Neural crest cell (in vitro differentiated cells): ENCODE measurements at regions not wholly inside any gene's neighbourhood (a gene's known extent, or its start where the extent isn't known, plus 50 kb on each side); places are given as distances from the start of the nearest gene placed in this dataset.

Source experiments
- DNase-seq: peaks from one replicate; pipeline ENCODE4 v3.0.0; 2021; ENCODE audit warnings: low read depth, mixed read lengths, low spot score
- H3K27ac Mint-ChIP-seq: one replicate; pipeline ENCODE4 v1.8.0; 2021; ENCODE audit warnings: mild to moderate bottlenecking, mixed read lengths; ENCODE audit not compliant: unreplicated experiment
- H3K27me3 Mint-ChIP-seq: 2 replicates; pipeline ENCODE4 v1.8.0; 2021; ENCODE audit warnings: low read depth, mild to moderate bottlenecking, mixed read lengths
- H3K36me3 Mint-ChIP-seq: 2 replicates; pipeline ENCODE4 v1.8.0; 2021; ENCODE audit warnings: low read depth, mild to moderate bottlenecking, mixed read lengths
- H3K4me1 Mint-ChIP-seq: 2 replicates; pipeline ENCODE4 v1.8.0; 2021; ENCODE audit warnings: mixed read lengths
- H3K4me3 Mint-ChIP-seq: one replicate; pipeline ENCODE4 v1.8.0; 2021; ENCODE audit warnings: mild to moderate bottlenecking, mixed read lengths
- H3K9me3 Mint-ChIP-seq: 2 replicates; pipeline ENCODE4 v1.8.0; 2021; ENCODE audit warnings: mixed read lengths
- CTCF ChIP-seq: fragments of 200-600 bp; sonication (generic); conservative IDR thresholded peaks from 2 replicates; pipeline ENCODE4 v1.5.0; 2021; ENCODE audit warnings: antibody characterized with exemption, mild to moderate bottlenecking

GRCh38 chr11:92822410-92822809, 147.0 kb upstream of the MTNR1B start:
- TF ChIP-seq CTCF: no peak
- DNase-seq: no peak
- H3K4me3 Mint-ChIP-seq: no peak overlapping the region
- H3K4me1 Mint-ChIP-seq: peaks cover 8% of the 10 kb centered on the region
- no peaks in the 10 kb centered on the region for H3K27me3 Mint-ChIP-seq
- no peaks in the 10 kb centered on the region for H3K36me3 Mint-ChIP-seq
- no peaks in the 10 kb centered on the region for H3K9me3 Mint-ChIP-seq
- H3K27ac Mint-ChIP-seq: no peak overlapping the region

- H3K9me3 Mint-ChIP-seq: no peaks in the 10 kb centered on the region
- TF ChIP-seq CTCF: no peak
- no peak overlapping the region for H3K27ac Mint-ChIP-seq
- H3K4me3 Mint-ChIP-seq: no peak overlapping the region
- H3K27me3 Mint-ChIP-seq: no peaks in the 10 kb centered on the region
- DNase-seq: no peak
- H3K36me3 Mint-ChIP-seq: no peaks in the 10 kb centered on the region
- peaks cover 29% of the 10 kb centered on the region for H3K4me1 Mint-ChIP-seq
Observed at GRCh38 chr11:92826136-92826535, 143.3 kb upstream of the MTNR1B start.

- Mint-ChIP-seq H3K36me3 (no peaks in the 10 kb centered on the region), H3K27me3 (no peaks in the 10 kb centered on the region), H3K9me3 (no peaks in the 10 kb centered on the region), H3K4me1 (peaks cover 29% of the 10 kb centered on the region), H3K4me3 (no peak overlapping the region), H3K27ac (no peak overlapping the region)
- peak; percentile 24 for TF ChIP-seq CTCF
- DNase-seq: no peak
Observed at GRCh38 chr11:92826603-92827002, 142.8 kb upstream of the MTNR1B start.

GRCh38 chr11:92827132-92827531, 142.3 kb upstream of the MTNR1B start:
- H3K4me3 Mint-ChIP-seq: no peak overlapping the region
- no peak for DNase-seq
- H3K27ac Mint-ChIP-seq: no peak overlapping the region
- no peaks in the 10 kb centered on the region for H3K9me3 Mint-ChIP-seq
- no peaks in the 10 kb centered on the region for H3K27me3 Mint-ChIP-seq
- no peaks in the 10 kb centered on the region for H3K36me3 Mint-ChIP-seq
- H3K4me1 Mint-ChIP-seq: peaks cover 29% of the 10 kb centered on the region
- no peak for TF ChIP-seq CTCF

GRCh38 chr11:92828556-92828955, 140.9 kb upstream of the MTNR1B start:
- no peaks in the 10 kb centered on the region for H3K9me3 Mint-ChIP-seq
- peak overlapping the region; percentile 88 for H3K27ac Mint-ChIP-seq
- no peaks in the 10 kb centered on the region for H3K36me3 Mint-ChIP-seq
- no peak for TF ChIP-seq CTCF
- H3K27me3 Mint-ChIP-seq: no peaks in the 10 kb centered on the region
- peaks cover 29% of the 10 kb centered on the region for H3K4me1 Mint-ChIP-seq
- peak; percentile 18 for DNase-seq
- no peak overlapping the region for H3K4me3 Mint-ChIP-seq

- no peak for DNase-seq
- no peaks in the 10 kb centered on the region for H3K9me3 Mint-ChIP-seq
- no peak overlapping the region for H3K4me3 Mint-ChIP-seq
- no peaks in the 10 kb centered on the region for H3K27me3 Mint-ChIP-seq
- no peak for TF ChIP-seq CTCF
- peaks cover 29% of the 10 kb centered on the region for H3K4me1 Mint-ChIP-seq
- peak overlapping the region; percentile 88 for H3K27ac Mint-ChIP-seq
- H3K36me3 Mint-ChIP-seq: no peaks in the 10 kb centered on the region
Observed at GRCh38 chr11:92829121-92829520, 140.3 kb upstream of the MTNR1B start.
